Effector CD8-positive, alpha-beta T cell (primary cell): ENCODE measurements at regions not wholly inside any gene's neighbourhood (a gene's known extent, or its start where the extent isn't known, plus 50 kb on each side); places are given as distances from the start of the nearest gene placed in this dataset.

ENCODE experiments used
- DNase-seq: peaks from one replicate; lab custom pipeline; 2025; lab: John Stamatoyannopoulos, UW

- DNase-seq = no peak
These were observed 183.7 kb downstream of the RGS3 start for GRCh38 chr9:113646946-113647914.

- DNase-seq = no peak
These were observed 184.5 kb downstream of the RGS3 start for GRCh38 chr9:113648048-113648447.

- DNase-seq = no peak
These were observed 185.1 kb downstream of the RGS3 start for GRCh38 chr9:113648586-113648985.

- DNase-seq = no peak
These were observed 185.5 kb downstream of the RGS3 start for GRCh38 chr9:113649054-113649453.

- DNase-seq = no peak
These were observed 186.3 kb downstream of the RGS3 start for GRCh38 chr9:113649855-113650206.

GRCh38 chr9:113650207-113651131 lies 186.9 kb downstream of the RGS3 start:
- DNase-seq = no peak

- DNase-seq = no peak
These were observed 188.4 kb downstream of the RGS3 start for GRCh38 chr9:113651896-113652295.

- DNase-seq = no peak
These were observed 189.0 kb downstream of the RGS3 start for GRCh38 chr9:113652355-113653152.

GRCh38 chr9:113653746-113654604 lies 190.4 kb downstream of the RGS3 start:
- DNase-seq = no peak

- DNase-seq = no peak
These were observed 191.3 kb downstream of the RGS3 start for GRCh38 chr9:113654605-113655428.

- no peak for DNase-seq
These were observed 193.5 kb downstream of the RGS3 start for GRCh38 chr9:113656771-113657670.

GRCh38 chr9:113657765-113658544 lies 194.4 kb downstream of the RGS3 start:
- DNase-seq = peak; percentile 63

GRCh38 chr9:113658545-113658895 lies 195.0 kb downstream of the RGS3 start:
- no peak for DNase-seq

GRCh38 chr9:113659039-113659438 lies 195.5 kb downstream of the RGS3 start:
- DNase-seq = no peak

GRCh38 chr9:113659740-113660139 lies 196.2 kb downstream of the RGS3 start:
- DNase-seq = no peak

- DNase-seq = no peak
These were observed 196.7 kb downstream of the RGS3 start for GRCh38 chr9:113660196-113660595.

GRCh38 chr9:113661074-113661473 lies 197.5 kb downstream of the RGS3 start:
- DNase-seq = no peak

GRCh38 chr9:113664181-113664875 lies 200.8 kb downstream of the RGS3 start:
- no peak for DNase-seq
